ENCODE measurements at regions not wholly inside any gene's neighbourhood (a gene's known extent, or its start where the extent isn't known, plus 50 kb on each side); places are given as distances from the start of the nearest gene placed in this dataset.
"Not testable (repeated sequence)": the region's sequence is repeated elsewhere in the genome, so short reads cannot be mapped to it uniquely, and the experiment has no call there.

DNA sequence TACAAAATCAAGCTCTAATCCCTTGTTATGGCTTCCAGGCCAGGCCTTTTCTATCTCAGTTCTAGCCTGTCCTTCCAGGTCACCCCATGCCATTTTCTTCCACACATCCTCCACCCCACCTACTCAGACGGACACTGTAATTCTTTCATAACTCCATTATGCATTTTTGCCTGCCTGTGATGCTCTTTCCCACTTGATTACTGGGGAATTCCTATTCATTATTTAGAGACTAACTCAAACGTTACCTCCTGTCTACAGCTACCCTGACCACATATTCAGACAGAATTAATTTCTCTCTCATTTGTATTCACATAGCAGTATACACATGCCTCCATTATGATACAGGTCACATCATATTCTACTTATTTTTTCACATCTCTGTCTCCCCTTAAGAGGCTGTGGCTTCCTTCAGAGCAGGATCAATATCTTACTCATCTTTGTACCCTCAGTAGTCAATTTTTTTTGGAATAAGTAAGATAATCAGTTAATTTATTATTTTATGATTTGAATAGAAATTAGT lies 156.5 kb upstream of the ZC3H12C start:
- no peak for DNase-seq (ENCODE audit: low read depth)

DNA sequence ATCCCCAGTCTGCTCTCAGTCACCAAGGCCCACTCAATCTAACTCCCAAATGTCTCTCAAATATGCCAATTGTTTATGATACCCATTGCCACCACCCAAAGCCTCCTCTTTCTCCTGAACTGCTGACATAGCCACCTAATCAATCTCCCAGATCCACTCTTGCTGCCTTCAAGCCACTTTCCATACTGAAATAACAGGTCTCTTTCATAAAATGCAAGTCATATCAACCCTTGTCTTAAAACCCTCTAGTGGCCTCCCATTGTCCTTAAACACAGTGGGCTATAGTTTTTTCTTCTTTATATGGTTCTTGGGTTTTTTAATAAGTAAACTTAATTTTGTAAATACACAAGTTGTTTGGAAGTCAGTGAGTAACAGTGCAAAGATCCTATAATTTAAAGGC lies 155.2 kb upstream of the ZC3H12C start:
- no peak for DNase-seq (ENCODE audit: low read depth)

DNA sequence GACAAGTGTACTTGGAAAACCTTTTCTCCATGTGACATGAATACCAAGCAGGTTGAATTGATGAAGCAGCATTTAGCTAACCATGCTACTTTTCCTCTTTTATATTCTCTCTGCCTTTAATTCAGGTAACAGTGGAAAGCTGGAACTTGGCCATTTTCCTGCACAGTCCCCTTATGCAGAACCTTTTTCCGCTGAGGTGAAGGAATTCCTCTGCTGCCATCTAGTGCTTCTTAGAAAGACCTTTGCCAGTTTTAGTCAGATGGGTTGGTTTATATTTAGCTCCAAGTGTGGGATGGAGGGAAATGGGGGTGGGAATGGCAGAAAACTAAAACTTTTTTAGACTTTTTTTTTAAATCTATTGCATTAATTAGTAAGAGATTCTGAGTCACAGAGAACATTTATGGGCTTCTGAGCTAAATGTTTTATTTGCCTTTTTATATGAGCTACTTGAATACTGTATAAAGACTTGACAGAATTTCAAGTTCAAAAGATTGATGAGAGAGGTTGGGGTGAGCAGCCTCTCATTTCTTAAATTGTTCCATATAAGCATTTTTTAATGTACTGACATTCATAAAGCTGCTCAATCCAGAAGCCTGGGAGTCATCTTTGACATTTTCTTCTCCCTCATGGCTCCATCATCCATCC lies 153.9 kb upstream of the ZC3H12C start:
- peak; percentile 35 for DNase-seq (ENCODE audit: low read depth)

DNA sequence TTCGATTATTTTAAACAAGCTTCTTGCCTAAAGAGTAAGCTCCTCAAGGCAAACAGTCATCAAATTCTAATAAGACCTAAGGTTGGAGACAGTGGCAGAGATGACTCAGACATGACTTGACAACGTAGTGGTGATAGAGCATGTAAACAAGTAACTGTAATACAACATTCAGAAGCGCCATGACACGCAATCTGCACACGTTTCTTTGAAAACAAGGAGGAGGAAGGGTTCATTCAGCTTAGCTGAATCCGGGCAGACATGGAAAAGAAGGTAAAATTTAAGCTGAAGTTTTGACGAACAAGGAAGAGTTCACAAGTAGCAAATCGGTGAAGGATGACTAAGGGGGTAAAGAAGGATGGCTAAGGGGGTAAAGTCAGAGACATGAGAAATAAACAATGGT lies 152.4 kb upstream of the ZC3H12C start:
- DNase-seq (ENCODE audit: low read depth), result peak; percentile 55

DNA sequence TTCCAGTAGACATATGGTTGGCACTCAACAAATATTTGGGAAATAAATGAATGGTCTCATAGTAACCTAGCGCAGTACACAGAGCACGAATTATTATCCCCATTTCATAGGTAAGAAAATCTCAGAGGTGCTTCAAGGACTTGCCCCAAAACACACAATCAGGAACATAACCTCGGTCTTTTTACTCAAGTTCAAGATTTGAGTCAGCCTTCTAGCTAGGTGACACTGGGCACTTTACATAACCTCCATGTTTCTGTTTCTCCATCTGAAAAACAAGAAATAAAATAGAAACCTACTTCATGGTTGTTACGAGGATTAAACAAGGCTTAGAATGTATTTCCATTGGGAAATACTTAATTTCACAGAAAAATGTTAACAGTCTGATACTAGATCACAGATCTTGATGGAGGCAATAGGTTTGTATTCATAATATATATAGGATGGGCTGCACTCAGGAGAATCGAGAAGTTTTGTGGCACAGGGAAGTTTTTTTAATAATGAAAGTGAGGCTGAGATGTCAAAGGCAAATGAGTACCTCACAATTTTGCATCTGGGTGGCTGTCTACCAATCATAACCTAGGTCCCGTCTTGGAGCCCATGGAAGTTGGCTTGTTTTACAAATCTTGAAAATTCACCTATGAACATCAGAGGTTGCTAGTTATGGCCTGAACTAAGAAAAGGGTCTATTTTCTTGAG lies 147.4 kb upstream of the ZC3H12C start:
- DNase-seq (ENCODE audit: low read depth), result no peak

DNA sequence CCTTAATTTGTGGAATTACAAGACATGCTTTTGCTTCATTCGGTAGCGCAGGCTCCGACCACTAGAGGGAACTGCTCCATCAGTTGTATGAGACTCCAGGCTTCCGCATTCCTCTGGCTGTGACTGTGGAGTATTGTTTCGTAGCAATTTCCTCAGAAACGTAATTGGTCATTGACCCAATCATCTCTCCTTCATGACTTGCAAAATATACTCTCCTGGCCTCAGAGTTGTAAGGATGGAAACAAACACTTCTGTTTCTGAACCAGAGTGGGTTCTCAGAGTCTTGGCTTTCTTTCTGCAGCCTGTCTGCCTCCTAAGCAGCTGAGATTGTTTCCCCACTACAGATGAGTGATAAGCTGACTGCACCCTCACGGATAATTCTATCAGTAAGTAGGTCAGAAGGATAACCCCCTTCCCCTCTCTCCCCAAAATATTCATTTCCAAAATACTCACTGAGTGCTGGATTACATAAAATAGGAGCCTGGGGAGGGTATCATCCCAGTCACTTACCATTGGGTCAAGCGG lies 146.8 kb upstream of the ZC3H12C start:
- peak; percentile 83 for DNase-seq (ENCODE audit: low read depth)

DNA sequence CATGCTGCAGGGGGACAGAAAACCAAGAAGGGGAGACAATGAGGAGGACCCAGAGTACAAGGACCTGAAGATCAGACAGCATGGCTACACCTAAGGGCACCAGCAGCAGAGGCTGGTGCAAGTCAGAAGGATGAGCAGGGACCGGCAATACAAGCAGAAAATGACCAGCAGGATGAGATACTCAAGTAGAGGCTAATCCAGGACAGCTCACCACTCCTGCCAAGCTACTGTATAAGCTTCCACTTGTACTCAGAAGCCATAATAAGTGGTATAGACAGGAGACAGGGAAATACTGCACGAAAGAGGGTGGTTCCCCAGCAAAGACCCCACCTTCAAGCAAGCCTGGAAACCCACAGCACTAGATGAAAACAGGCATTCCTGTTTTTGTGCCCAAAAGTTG lies 138.7 kb upstream of the ZC3H12C start:
- no peak for DNase-seq (ENCODE audit: low read depth)

DNA sequence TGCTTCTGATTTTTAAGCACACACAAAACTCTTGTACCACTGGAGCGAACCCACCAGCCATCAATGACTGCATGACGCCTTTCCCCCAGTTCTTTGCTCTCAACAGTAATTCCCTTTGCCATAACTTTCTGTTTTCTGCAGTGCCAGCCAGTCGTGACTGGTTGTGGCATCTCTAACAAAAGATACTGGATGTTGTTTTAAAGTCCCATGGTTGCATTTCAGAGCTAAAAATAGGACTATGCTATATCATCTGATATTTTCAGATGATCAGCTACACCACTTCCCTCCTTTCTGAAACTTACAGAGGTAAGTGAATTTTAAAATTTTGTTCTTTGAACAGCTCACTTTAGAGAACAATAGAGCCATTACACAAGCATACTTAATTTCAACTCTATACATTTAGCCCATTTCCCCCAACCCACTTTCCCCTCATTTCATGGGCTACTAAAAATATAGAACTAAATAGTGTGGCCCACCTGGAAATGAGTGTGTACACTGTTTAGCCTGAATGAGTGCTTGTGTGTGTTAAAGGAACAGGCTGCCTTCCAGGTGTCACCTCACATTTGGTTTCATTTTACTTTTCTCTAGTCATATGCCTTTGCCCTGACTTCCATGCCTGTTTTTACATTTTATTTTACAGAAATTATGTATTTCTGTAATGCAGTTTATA lies 136.9 kb upstream of the ZC3H12C start:
- DNase-seq (ENCODE audit: low read depth), result no peak

DNA sequence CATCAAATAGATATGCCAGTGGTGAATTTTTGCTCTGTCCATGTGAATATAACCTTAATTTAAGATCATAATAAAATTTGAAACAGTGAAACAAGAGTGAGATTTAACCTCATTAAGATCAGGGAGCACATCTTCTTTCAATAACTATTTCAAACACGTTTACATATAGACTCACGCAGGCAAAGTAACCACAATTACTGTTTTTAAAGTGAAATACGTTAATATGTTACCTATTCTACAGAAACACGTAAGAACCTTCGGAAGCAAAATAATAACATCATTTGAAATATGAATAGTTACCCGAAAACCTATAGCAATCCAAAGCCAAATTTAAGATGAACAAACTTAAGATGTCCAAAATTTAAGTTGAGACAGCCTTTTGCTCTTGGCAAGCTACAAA lies 136.2 kb upstream of the ZC3H12C start:
- DNase-seq (ENCODE audit: low read depth), result no peak

DNA sequence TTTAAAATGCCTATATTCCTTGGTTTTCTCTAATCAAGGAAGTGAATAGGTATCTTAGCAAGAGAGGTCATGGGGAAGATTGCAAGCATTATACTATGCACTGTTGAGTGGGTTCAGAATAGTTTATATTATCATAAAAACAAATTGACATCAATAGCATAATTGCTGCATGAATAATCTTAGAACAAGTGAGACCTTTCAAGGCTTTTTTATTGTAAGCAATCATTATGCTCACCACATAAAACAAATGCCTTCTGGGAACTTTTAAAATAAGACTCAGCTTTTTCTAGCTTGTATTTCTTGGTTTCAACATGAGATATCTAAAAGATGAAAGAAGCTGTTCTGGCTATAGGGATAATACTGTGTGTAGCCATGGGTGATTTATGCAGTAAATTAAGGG lies 135.6 kb upstream of the ZC3H12C start:
- no peak for DNase-seq (ENCODE audit: low read depth)

DNA sequence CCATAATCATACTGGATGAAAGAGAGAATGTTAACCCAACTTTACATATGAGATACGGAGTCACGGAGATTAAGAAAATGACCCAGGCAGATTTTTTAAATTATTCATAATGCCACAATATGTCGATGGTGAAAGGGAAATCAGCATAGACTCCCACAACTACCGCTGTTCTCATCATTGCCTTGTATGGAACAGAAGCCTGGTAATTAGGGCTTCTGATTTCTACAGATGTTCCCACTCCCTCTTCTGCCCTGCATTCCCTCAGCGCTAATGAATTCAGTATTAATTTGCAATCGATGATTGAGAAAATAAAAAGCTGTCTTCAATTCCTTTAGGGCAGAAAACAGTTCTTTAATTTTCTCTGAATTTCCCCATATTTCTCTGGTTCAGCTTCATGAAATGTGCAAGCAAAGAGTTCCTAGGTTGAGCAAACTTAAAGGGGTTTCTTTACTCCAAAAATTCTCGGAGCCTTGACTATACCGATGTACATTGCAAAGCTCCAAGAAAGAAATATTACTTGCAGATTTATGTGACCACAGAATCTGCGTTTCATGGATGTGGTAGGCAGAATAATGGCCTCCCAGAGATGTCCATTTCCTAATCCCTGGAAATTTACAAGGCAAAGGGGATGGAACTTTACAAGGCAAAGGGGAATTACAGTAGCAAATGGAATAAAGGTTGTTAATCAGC lies 134.9 kb upstream of the ZC3H12C start:
- DNase-seq (ENCODE audit: low read depth), result no peak

DNA sequence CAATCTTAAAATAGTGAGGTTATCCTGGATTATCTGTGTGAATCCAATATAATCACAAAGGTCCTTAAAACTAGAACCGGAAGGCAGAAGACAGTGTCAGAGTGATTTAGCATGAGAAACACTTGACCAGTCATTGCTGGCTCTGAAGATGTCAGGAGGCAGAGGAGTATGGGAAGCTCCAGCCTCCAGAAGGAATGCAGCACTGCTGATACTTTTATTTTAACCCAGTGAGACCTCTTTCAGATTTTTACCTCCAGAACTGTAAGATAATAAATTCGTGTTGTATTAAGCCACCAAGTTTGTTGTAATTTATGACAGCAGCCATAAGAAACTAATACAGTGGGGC lies 134.4 kb upstream of the ZC3H12C start:
- DNase-seq (ENCODE audit: low read depth), result no peak

DNA sequence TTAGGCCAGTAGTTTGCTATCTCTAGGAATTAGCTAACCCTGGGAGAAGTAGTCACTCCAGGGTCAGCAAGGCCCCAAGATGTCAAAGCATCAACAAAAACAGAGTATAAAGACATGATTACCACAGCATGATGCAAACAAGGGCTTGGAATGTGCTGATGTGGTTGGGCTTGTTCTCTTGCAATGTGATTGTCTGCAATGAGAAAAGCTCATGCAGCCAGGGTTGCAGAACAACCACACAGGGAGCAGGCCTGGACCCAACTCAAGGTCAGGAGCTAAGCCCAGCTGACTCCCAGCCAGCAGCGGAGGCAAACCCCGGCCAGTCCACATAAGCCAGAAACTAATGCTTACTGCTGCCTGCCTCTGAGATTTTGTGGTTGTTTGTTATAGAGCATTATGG lies 132.4 kb upstream of the ZC3H12C start:
- DNase-seq (ENCODE audit: low read depth), result peak; percentile 92

DNA sequence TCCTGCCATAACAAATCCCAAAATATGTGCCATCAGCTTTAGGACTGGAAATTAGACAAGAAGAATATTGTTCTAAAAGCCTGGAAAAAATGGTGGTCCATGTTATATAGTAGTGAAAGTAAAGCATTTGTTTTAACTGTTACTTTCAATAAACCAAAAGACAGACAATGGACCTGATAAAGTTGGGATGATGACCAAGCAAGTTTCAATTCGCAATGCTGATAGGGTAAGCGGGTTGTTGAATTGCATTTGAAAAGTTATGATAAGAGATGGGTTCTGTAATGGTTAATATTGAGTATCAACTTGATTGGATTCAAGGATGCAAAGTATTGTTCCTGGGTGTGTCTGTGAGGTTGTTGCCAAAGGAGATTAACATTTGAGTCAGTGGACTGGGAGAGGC lies 131.9 kb upstream of the ZC3H12C start:
- no peak for DNase-seq (ENCODE audit: low read depth)

DNA sequence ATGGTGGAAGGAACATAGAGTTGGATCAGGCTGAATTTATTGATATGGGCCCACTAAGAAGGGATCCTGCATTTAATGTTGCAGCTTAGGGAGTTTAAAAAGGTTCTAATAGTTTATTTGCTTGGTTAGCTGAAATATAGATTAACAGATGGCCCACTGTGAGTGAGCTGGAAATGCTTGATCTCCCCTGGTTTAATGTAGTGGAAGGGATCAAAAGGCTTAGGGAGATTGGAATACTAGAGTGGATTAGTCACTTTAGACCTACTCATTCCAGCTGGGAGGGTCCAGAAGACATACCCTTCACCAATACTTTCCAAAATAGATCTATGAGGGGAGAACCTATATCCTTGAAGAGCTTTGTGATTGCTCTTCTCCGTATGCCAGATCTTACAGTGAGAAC lies 130.1 kb upstream of the ZC3H12C start:
- DNase-seq (ENCODE audit: low read depth), result no peak

DNA sequence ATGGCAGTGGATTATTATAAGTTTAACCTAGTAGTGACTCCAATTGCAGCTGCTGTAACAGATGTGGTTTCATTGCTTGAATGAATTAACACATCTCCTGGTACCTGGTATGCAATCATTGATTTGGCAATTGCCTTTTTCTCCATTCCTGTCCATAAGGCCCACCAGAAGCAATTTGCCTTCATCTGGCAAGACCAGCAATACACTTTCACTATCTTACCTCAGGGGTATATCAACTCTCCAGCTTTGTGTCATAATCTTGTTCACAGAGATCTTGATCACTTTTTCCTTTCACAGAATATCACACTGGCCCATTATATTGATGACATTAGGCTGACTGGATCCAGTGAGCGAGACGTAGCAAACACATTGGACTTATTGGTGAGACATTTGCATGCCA lies 128.7 kb upstream of the ZC3H12C start:
- no peak for DNase-seq (ENCODE audit: low read depth)

DNA sequence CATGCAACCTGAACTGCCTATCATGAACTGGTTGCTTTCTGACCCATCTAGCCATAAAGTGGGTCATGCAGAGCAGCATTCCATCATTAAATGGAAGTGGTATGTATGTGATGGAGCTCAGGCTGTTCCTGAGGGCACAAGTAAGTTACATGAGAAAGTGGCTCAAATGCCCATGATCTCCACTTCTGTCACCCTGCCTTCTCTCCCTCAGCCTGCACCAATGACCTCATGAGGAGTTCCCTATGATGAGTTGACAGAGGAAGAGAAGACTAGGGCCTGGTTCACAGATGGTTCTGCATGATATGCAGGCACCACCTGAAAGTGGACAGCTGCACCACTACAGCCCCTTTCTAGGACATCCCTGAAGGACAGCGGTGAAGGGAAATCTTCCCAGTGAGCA lies 127.7 kb upstream of the ZC3H12C start:
- not testable (repeated sequence) for DNase-seq (ENCODE audit: low read depth)

DNA sequence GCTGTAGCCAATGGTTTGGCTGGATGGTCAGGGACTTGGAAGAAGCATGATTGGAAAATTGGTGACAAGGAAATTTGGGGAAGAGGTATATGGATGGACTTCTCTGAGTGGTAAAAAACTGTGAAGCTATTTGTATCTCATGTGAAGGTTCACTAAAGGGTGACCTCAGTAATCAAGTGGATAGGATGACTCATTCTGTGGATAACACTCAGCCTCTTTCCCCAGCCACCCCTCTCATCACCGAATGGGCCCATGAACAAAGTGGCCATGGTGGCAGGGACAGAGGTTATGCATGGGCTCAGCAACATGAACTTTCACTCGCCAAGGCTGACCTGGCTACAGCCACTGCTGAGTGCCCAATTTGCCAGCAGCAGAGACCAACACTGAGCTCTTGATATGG lies 127.3 kb upstream of the ZC3H12C start:
- DNase-seq (ENCODE audit: low read depth), result not testable (repeated sequence)

DNA sequence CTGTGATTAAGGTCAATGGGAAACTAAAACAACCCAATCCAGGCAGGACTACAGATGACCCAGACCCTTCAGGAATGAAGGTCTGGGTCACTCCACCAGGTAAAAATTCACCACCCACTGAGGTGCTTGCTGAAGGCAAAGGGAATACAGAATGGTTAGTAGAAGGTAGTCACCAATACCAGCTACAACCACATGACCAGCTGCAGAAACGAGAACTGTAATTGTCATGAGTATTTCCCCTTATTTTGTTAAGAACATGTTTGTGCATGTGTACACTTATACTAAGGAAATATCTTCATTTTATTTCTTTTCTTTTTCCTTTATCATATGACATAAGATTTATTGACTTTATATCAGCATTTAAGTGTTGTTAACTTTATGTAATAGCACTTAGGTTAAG lies 126.1 kb upstream of the ZC3H12C start:
- DNase-seq (ENCODE audit: low read depth), result not testable (repeated sequence)

DNA sequence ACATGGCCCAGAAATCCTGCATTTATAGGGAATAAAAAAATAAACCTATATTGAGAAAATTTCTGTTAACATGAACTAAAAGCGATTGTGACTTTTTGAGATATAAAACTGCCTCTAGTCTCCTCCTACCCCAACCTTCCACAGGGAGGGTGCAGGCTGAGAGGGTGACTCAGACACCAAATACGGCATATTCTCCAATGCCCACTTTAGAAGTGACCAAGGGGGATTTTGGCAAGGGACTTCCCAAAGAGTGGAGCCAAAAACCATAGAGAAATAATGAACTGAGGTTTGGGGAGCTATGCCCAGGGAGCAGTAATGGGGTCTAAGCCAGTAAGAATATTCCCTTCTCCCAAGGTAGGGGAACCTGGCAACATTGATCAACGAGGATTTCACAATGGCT lies 124.9 kb upstream of the ZC3H12C start:
- DNase-seq (ENCODE audit: low read depth), result no peak

DNA sequence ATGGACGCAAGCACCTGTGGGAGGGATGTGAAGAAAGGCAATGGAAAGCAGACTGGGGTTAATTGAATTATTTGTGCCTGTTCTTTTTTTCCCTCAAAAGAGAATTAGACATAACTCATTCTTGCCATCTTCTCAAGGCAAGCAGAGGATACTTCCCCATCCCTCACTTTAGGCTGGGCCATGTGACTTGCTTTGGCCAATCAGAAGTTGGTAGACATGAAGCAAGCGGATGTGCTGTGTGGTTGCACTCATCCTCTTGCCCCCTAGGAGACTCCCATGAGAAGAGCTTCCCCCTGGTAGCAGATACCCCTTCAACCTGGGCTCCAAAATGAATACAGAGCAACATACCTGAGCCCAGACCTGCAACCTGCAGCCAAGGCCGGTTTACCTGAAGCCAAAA lies 124.4 kb upstream of the ZC3H12C start:
- no peak for DNase-seq (ENCODE audit: low read depth)

DNA sequence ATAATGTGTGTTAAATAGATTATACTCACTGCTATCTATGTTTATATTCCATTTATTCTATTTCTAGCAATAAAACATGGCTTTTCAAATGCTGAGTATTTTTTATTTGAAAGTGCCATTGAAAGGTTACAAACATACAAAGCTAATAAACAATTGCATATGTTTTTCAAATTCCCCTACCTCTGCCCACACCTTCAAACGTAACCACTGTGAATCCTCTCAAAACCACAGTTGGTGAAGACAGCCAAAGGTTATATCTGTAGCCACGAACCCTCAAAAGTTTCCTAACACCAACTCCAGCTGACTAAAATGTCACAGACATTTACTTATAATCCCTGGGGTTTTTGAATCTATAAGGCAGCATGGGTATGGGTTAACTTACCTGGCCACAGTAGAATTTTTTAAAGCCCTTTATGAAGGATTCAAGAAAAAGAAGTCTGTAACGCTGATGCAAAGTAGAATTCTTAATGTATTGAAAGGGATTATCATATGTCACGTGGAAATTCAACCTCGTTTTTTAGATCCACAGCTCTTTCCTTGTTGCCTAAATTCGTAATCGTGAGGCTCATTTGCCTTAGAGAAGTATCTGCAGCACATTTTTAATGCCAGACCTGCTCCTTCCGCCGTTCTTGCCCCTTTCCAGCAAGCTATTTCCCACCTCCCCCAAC lies 122.5 kb upstream of the ZC3H12C start:
- no peak for DNase-seq (ENCODE audit: low read depth)

Measured in GM04503 (cell line).